B cell (primary cell): ENCODE measurements at regions not wholly inside any gene's neighbourhood (a gene's known extent, or its start where the extent isn't known, plus 50 kb on each side); places are given as distances from the start of the nearest gene placed in this dataset.
"Not testable (repeated sequence)": the region's sequence is repeated elsewhere in the genome, so short reads cannot be mapped to it uniquely, and the experiment has no call there.

ENCODE experiments used
- ATAC-seq: fragments of 200-7000 bp; cut with Tn5 transposase; one replicate; pipeline ENCODE4 v1.10.0; 2021; ENCODE audit warnings: low read depth, mild to moderate bottlenecking, moderate number of reproducible peaks, moderate library complexity
- CTCF ChIA-PET: fragments of 350-600 bp; sonication (Branson Sonifier 250); formaldehyde crosslinking; loops from one replicate; lab custom pipeline; 2021; ENCODE audit warnings: antibody characterized with exemption, inconsistent platforms; lab: Charles Lee
- POLR2A ChIA-PET: fragments of 350-600 bp; sonication (Branson Sonifier 250); formaldehyde crosslinking; loops from one replicate; lab custom pipeline; 2021; ENCODE audit warnings: antibody characterized with exemption; lab: Charles Lee
- DNase-seq: peaks from one replicate; pipeline ENCODE4 v3.0.0; 2013
- H2AFZ ChIP-seq: 2 replicates; pipeline ENCODE4 v1.6.1; 2012; ENCODE audit warnings: mild to moderate bottlenecking, low read depth, low read length; ENCODE audit not compliant: insufficient read depth, poor library complexity, severe bottlenecking
- H3K27ac ChIP-seq, 2 donors: 1 replicate in 1 of 2; 2 replicates in 1 of 2; pipeline ENCODE4 v1.5.1; 2012 to 2013; ENCODE audit warnings: low read length in 2 of 2, mild to moderate bottlenecking in 2 of 2, moderate library complexity in 1 of 2
- H3K27me3 ChIP-seq, 4 experiments: fragments of 200-600 bp in 1 of 4; sonication (generic) in 1 of 4; replicated peaks in 1 of 4; 1 replicate in 2 of 4; 2 replicates in 2 of 4; pipeline versions ENCODE4 v1.6.1 to v1.7.0; 2013 to 2016; ENCODE audit warnings: low read length in 3 of 4, mild to moderate bottlenecking in 2 of 4, mixed read lengths in 1 of 4, moderate library complexity in 1 of 4; ENCODE audit not compliant: insufficient read depth in 4 of 4, control insufficient read depth in 3 of 4; ENCODE audit errors: control extremely low read depth in 1 of 4
- H3K36me3 ChIP-seq, 2 experiments: replicated peaks in 1 of 2; 1 replicate in 1 of 2; 2 replicates in 1 of 2; pipeline versions ENCODE4 v1.6.1 to v1.7.1; 2013; ENCODE audit warnings: low read length in 1 of 2; ENCODE audit not compliant: insufficient read depth in 2 of 2, control insufficient read depth in 1 of 2; ENCODE audit errors: control extremely low read depth in 1 of 2, extremely low read depth in 1 of 2
- H3K4me1 ChIP-seq, 2 donors: fragments of 200-600 bp in 1 of 2; sonication (generic) in 1 of 2; 1 replicate in 1 of 2; 2 replicates in 1 of 2; pipeline versions ENCODE4 v1.5.1 to v1.6.1; 2013 to 2017; ENCODE audit warnings: low read length in 2 of 2; ENCODE audit not compliant: control insufficient read depth in 2 of 2, insufficient read depth in 2 of 2
- H3K4me2 ChIP-seq: replicated peaks from 2 replicates; pipeline ENCODE3; 2012; ENCODE audit warnings: mild to moderate bottlenecking, low read depth, low read length; ENCODE audit not compliant: poor library complexity, severe bottlenecking
- H3K4me3 ChIP-seq, 5 experiments: fragments of 200-600 bp in 1 of 5; sonication (generic) in 1 of 5; 1 replicate in 3 of 5; 2 replicates in 2 of 5; pipeline versions ENCODE4 v1.5.1 to v1.7.0; 2011 to 2016; ENCODE audit warnings: low read length in 4 of 5, mild to moderate bottlenecking in 4 of 5, low read depth in 2 of 5, control low read depth in 1 of 5, moderate library complexity in 1 of 5; ENCODE audit not compliant: insufficient read depth in 1 of 5; ENCODE audit errors: control extremely low read depth in 1 of 5, extremely low read depth in 1 of 5
- H3K79me2 ChIP-seq: fragments of 200-600 bp; sonication (generic); one replicate; pipeline ENCODE4 v1.6.0; 2016; ENCODE audit warnings: low read length; ENCODE audit not compliant: control insufficient read depth, insufficient read depth
- H3K9ac ChIP-seq: fragments of 200-600 bp; sonication (generic); 2 replicates; pipeline ENCODE4 v1.6.1; 2017; ENCODE audit warnings: mild to moderate bottlenecking, low read length, moderate library complexity
- H3K9me3 ChIP-seq, 3 donors: one replicate each; pipeline versions ENCODE4 v1.6.1 to v1.7.1; 2013; ENCODE audit warnings: low read length in 2 of 3; ENCODE audit not compliant: control insufficient read depth in 2 of 3, insufficient read depth in 1 of 3; ENCODE audit errors: control extremely low read depth in 1 of 3
- H4K20me1 ChIP-seq: 2 replicates; pipeline ENCODE4 v1.6.0; 2012; ENCODE audit warnings: mild to moderate bottlenecking, low read length; ENCODE audit not compliant: insufficient read depth, control insufficient read depth, poor library complexity, severe bottlenecking
- H3K27ac Mint-ChIP-seq: one replicate; pipeline ENCODE4 v1.8.0; 2021; ENCODE audit warnings: mixed read lengths
- H3K27me3 Mint-ChIP-seq: one replicate; pipeline ENCODE4 v1.8.0; 2021; ENCODE audit warnings: mixed read lengths
- H3K4me1 Mint-ChIP-seq: one replicate; pipeline ENCODE4 v1.8.0; 2021; ENCODE audit warnings: mixed read lengths
- H3K4me3 Mint-ChIP-seq: one replicate; pipeline ENCODE4 v1.8.0; 2021; ENCODE audit warnings: mixed read lengths
- H3K9me3 Mint-ChIP-seq: one replicate; pipeline ENCODE4 v1.8.0; 2022; ENCODE audit warnings: mixed read lengths; ENCODE audit not compliant: insufficient read depth
- EZH2 ChIP-seq: IDR thresholded peaks from 2 replicates; pipeline ENCODE4 v1.6.1; 2012; ENCODE audit warnings: borderline replicate concordance, low read depth, mild to moderate bottlenecking, moderate library complexity, low read length; ENCODE audit not compliant: insufficient read depth, poor library complexity, severe bottlenecking
- WGBS: methylation state at CpG from one replicate; pipeline ENCODE4 v1.1.5; 2013; ENCODE audit warnings: missing lambda C conversion rate; ENCODE audit not compliant: insufficient coverage; 5-methylcytosine and 5-hydroxymethylcytosine counted together
- intact Hi-C: fragments of 100-400 bp; cut with micrococcal nuclease; formaldehyde crosslinking; loops from one replicate; pipeline ENCODE4 v1.10.0; 2022
- TF ChIP-seq, protein P1 (sequence below): fragments of 200-600 bp; IDR thresholded peaks from one replicate; pipeline ENCODE4 v1.8.0; 2022; ENCODE audit warnings: antibody characterized with exemption, mild to moderate bottlenecking

DNA sequence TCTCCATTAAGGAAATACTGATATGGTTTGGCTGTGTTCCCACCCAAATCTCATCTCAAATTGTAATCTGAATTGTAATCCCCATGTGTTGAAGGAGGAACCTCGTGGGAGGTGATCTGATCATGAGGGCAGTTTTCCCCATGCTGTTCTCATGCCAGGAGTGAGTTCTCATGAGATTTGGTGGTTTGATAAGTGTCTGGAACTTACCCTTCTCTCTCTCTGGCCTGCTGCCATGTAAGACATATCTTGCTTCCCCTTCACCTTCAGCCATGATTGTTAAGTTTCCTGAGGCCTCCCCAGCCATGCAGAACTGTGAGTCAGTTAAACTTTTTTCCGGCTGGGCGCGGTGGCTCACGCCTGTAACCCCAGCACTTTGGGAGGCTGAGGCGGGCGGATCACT lies 340.3 kb upstream of the MAGEB18 start:
- DNase-seq, H3K4me1 Mint-ChIP-seq, H3K4me3 Mint-ChIP-seq, CTCF ChIA-PET, H3K9ac ChIP-seq, H3K4me2 ChIP-seq, H3K79me2 ChIP-seq, POLR2A ChIA-PET, H3K9me3 Mint-ChIP-seq, H3K36me3 ChIP-seq, H3K27ac ChIP-seq, ATAC-seq, H3K27me3 ChIP-seq, H3K4me3 ChIP-seq, H4K20me1 ChIP-seq, intact Hi-C loops, H2AFZ ChIP-seq, H3K27ac Mint-ChIP-seq, H3K9me3 ChIP-seq, H3K4me1 ChIP-seq, H3K27me3 Mint-ChIP-seq: not testable (repeated sequence)
- 92% methylated on average over 4 of the region's 7 CpGs for WGBS

DNA sequence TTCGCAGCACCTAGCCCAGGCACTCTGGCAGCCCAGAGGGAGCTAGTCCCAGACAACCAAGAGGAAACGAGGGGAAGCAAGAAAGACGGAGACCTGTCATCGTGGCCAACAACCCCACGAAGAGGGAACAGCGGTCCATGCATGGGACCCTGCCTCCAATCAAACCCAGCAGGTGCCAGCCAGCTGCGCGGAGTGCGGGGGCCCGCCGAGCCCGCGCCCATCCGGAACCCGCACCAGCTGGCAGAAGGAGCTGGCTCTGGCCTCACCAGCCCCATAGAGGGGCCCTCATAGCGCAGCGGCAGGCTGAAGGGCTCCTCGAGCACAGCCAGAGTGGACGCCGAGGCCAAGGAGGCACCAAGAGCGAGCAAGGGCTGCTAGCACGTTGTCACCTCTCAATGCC lies 332.4 kb upstream of the MAGEB18 start:
- WGBS: 91% methylated on average over 17 of the region's 22 CpGs
- POLR2A ChIA-PET: no interaction called here
- no peak overlapping the region for H2AFZ ChIP-seq
- no peaks in the 10 kb centered on the region for H3K79me2 ChIP-seq
- H3K27ac Mint-ChIP-seq: no peak overlapping the region
- no peaks in the 10 kb centered on the region for H3K4me1 Mint-ChIP-seq
- H3K9me3 Mint-ChIP-seq: no peaks in the 10 kb centered on the region
- intact Hi-C loops: no loop called here
- no peak overlapping the region for H3K4me2 ChIP-seq
- no peaks in the 10 kb centered on the region for H4K20me1 ChIP-seq
- CTCF ChIA-PET: no interaction called here
- DNase-seq: no peak
- no peak for ATAC-seq
- no peak overlapping the region for H3K4me3 ChIP-seq
- H3K27me3 ChIP-seq: no peaks in the 10 kb centered on the region
- no peak overlapping the region for H3K4me3 Mint-ChIP-seq
- TF ChIP-seq, protein P1, sequence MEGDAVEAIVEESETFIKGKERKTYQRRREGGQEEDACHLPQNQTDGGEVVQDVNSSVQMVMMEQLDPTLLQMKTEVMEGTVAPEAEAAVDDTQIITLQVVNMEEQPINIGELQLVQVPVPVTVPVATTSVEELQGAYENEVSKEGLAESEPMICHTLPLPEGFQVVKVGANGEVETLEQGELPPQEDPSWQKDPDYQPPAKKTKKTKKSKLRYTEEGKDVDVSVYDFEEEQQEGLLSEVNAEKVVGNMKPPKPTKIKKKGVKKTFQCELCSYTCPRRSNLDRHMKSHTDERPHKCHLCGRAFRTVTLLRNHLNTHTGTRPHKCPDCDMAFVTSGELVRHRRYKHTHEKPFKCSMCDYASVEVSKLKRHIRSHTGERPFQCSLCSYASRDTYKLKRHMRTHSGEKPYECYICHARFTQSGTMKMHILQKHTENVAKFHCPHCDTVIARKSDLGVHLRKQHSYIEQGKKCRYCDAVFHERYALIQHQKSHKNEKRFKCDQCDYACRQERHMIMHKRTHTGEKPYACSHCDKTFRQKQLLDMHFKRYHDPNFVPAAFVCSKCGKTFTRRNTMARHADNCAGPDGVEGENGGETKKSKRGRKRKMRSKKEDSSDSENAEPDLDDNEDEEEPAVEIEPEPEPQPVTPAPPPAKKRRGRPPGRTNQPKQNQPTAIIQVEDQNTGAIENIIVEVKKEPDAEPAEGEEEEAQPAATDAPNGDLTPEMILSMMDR: no peak
- TF ChIP-seq EZH2: no peak
- H3K4me1 ChIP-seq: no peaks in the 10 kb centered on the region
- H3K36me3 ChIP-seq: no peaks in the 10 kb centered on the region
- H3K27me3 Mint-ChIP-seq: no peaks in the 10 kb centered on the region
- peaks cover 0 to 12% (median 0%) of the 10 kb centered on the region in 3 donors for H3K9me3 ChIP-seq
- no peak overlapping the region for H3K9ac ChIP-seq
- no peak overlapping the region for H3K27ac ChIP-seq
